ENCODE measurements at regions not wholly inside any gene's neighbourhood (a gene's known extent, or its start where the extent isn't known, plus 50 kb on each side); places are given as distances from the start of the nearest gene placed in this dataset.

DNA sequence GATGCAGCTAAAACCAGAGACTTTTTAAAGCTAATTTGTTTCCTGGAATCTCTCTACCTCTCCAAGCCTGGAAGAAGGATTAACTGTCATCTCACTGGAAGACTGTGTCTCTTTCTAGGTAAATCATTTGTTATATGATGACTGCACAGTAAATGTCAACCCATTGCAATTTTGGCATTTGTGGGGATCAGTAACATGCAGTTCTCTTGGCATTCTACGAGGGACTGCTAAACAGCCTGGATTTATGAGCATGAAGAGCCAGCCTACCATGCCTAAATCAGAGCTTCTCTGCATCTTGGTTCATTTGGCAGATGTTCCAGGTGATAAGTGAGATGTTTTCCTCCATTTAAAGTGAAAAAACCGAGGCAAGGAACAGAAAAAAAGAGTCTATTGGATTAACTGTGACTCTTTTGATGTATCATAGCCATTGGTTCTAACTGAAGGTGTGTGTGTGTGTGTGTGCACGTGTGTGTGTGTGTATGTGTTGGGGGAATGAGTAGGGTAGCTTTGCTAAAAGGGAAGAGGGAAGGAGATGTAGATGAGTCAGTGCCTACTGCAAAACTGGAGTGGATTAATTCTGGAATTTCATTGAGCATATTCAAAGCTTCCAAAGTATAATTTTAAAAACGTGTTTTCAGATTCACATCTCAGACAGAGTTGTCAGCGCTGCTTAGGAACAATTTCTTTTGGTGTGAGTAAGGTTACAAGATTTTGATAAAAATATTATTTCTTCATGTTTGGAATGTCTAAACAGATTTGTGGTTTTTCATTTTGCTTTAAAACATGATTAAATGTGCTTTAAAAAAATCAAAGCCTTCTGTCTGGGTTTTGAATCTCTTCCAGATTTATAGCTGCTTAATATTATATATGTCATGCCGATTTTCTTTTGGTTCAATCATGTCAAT lies 123.2 kb upstream of the LNX1 start:
- no peak for TF ChIP-seq SIN3A (IDR thresholded peaks at IDR 0.05; ENCODE audit: borderline replicate concordance, insufficient read depth, low read depth, low read length)
- TF ChIP-seq TCF7L2 (IDR thresholded peaks at IDR 0.05; ENCODE audit: low read depth, low read length), result no peak
- TF ChIP-seq, protein P1, sequence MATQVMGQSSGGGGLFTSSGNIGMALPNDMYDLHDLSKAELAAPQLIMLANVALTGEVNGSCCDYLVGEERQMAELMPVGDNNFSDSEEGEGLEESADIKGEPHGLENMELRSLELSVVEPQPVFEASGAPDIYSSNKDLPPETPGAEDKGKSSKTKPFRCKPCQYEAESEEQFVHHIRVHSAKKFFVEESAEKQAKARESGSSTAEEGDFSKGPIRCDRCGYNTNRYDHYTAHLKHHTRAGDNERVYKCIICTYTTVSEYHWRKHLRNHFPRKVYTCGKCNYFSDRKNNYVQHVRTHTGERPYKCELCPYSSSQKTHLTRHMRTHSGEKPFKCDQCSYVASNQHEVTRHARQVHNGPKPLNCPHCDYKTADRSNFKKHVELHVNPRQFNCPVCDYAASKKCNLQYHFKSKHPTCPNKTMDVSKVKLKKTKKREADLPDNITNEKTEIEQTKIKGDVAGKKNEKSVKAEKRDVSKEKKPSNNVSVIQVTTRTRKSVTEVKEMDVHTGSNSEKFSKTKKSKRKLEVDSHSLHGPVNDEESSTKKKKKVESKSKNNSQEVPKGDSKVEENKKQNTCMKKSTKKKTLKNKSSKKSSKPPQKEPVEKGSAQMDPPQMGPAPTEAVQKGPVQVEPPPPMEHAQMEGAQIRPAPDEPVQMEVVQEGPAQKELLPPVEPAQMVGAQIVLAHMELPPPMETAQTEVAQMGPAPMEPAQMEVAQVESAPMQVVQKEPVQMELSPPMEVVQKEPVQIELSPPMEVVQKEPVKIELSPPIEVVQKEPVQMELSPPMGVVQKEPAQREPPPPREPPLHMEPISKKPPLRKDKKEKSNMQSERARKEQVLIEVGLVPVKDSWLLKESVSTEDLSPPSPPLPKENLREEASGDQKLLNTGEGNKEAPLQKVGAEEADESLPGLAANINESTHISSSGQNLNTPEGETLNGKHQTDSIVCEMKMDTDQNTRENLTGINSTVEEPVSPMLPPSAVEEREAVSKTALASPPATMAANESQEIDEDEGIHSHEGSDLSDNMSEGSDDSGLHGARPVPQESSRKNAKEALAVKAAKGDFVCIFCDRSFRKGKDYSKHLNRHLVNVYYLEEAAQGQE (IDR thresholded peaks at IDR 0.05; ENCODE audit: insufficient read depth in 1 of 2, low read depth in 2 of 2, low read length in 1 of 2), result no peak
- TF ChIP-seq, protein P2, sequence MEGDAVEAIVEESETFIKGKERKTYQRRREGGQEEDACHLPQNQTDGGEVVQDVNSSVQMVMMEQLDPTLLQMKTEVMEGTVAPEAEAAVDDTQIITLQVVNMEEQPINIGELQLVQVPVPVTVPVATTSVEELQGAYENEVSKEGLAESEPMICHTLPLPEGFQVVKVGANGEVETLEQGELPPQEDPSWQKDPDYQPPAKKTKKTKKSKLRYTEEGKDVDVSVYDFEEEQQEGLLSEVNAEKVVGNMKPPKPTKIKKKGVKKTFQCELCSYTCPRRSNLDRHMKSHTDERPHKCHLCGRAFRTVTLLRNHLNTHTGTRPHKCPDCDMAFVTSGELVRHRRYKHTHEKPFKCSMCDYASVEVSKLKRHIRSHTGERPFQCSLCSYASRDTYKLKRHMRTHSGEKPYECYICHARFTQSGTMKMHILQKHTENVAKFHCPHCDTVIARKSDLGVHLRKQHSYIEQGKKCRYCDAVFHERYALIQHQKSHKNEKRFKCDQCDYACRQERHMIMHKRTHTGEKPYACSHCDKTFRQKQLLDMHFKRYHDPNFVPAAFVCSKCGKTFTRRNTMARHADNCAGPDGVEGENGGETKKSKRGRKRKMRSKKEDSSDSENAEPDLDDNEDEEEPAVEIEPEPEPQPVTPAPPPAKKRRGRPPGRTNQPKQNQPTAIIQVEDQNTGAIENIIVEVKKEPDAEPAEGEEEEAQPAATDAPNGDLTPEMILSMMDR (IDR thresholded peaks at IDR 0.05), result no peak
- TF ChIP-seq POLR2AphosphoS5 (IDR thresholded peaks at IDR 0.05; ENCODE audit: low read depth, low read length), result no peak
- no peak overlapping the region for H3K4me3 ChIP-seq (ENCODE audit: low read depth in 2 of 2, low read length in 2 of 2)
- H3K9me3 ChIP-seq (ENCODE audit: control insufficient read depth, insufficient read depth, low read depth, low read length), result no peaks in the 10 kb centered on the region
- in situ Hi-C loops (cut with HindIII; ENCODE audit: low pct_unique_long_range_greater_than_20kb, low sequenced_read_pairs) (no loop called here), intact Hi-C loops (cut with micrococcal nuclease; ENCODE audit: unreplicated experiment) (no loop called here)
- no peaks in the 10 kb centered on the region for H3K36me3 ChIP-seq (ENCODE audit: control insufficient read depth, insufficient read depth, low read length)
- no TSS peak for BruUV-seq (replicated peaks)
- H3K27me3 ChIP-seq (ENCODE audit: control insufficient read depth, insufficient read depth, low read length), result no peaks in the 10 kb centered on the region
- POLR2A ChIA-PET, result no interaction called here
- DNase-seq (ENCODE audit: low read depth, low spot score) (no peak), ATAC-seq (no peak)
- no peaks in the 10 kb centered on the region for H3K4me1 ChIP-seq (ENCODE audit: control insufficient read depth, insufficient read depth, low read length)
- no peak overlapping the region for H3K27ac ChIP-seq (ENCODE audit: low read length)
- CTCF ChIA-PET, result no interaction called here

DNA sequence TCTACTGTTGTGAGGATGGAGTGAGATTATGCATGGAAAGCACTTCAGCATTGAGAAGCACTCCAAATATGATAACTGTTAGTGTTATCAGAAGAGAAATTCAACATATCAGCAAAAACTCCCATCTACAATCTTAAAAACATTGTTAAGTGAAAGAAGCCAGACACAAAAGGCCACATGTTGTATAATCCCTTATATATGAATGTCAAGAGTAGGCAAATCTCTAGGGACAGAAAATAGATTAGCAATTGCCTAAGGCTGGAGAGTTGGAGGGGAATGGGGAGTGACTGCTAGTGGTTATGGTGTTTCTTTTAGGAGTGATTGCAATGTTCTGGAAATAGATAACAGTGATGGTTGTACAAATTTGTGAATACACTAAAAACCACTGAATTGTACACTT lies 122.5 kb upstream of the LNX1 start:
- TF ChIP-seq, protein P1 (IDR thresholded peaks at IDR 0.05; ENCODE audit: insufficient read depth in 1 of 2, low read depth in 2 of 2, low read length in 1 of 2), result no peak
- TF ChIP-seq POLR2AphosphoS5 (IDR thresholded peaks at IDR 0.05; ENCODE audit: low read depth, low read length), result no peak
- TF ChIP-seq TCF7L2 (IDR thresholded peaks at IDR 0.05; ENCODE audit: low read depth, low read length), result no peak
- TF ChIP-seq, protein P2 (IDR thresholded peaks at IDR 0.05), result no peak
- CTCF ChIA-PET, result no interaction called here
- H3K4me1 ChIP-seq (ENCODE audit: control insufficient read depth, insufficient read depth, low read length), result no peaks in the 10 kb centered on the region

More for the DNA sequence above, 122.5 kb upstream of the LNX1 start:
- DNase-seq (ENCODE audit: low read depth, low spot score), result no peak
- intact Hi-C loops (cut with micrococcal nuclease; ENCODE audit: unreplicated experiment), result no loop called here
- Histone ChIP-seq H3K4me3 (ENCODE audit: low read depth in 2 of 2, low read length in 2 of 2) (no peak overlapping the region), H3K27me3 (ENCODE audit: control insufficient read depth, insufficient read depth, low read length) (no peaks in the 10 kb centered on the region), H3K36me3 (ENCODE audit: control insufficient read depth, insufficient read depth, low read length) (no peaks in the 10 kb centered on the region), H3K27ac (ENCODE audit: low read length) (no peak overlapping the region), H3K9me3 (ENCODE audit: control insufficient read depth, insufficient read depth, low read depth, low read length) (no peaks in the 10 kb centered on the region)
- POLR2A ChIA-PET, result no interaction called here
- in situ Hi-C loops (cut with HindIII; ENCODE audit: low pct_unique_long_range_greater_than_20kb, low sequenced_read_pairs), result no loop called here
- BruUV-seq (replicated peaks), result no TSS peak
- ATAC-seq, result no peak

All from Panc1 (cell line).